ENCODE measurements at regions not wholly inside any gene's neighbourhood (a gene's known extent, or its start where the extent isn't known, plus 50 kb on each side); places are given as distances from the start of the nearest gene placed in this dataset.
"Not testable (repeated sequence)": the region's sequence is repeated elsewhere in the genome, so short reads cannot be mapped to it uniquely, and the experiment has no call there.

DNA sequence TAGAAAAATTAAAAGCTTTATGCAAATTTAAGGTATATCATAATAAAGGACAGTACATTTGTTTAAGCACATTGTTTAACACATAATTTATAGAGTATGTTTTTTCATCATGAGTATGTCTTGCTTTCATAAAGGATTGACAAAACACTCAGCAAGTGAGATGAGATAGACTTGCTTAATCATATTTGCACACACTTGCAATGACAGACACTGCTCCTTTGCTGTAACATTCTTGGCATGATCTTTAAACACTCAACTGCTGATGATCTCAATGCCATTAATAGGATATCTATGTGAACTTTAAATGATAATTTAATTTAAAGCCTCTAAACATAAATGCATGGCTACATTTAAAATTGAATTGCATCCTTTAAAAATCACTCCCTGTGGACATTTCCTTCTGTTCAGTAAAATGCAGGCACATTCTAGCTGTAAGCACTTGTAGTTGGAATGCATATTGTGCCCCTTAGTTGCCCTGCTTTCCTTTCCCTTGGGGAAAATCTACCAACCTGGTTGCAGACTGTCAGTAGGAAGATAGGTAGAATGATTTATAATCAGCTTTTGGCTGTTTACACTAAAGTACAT, 979.0 kb downstream of the TMTC2 start:
- DNase-seq = no peak

DNA sequence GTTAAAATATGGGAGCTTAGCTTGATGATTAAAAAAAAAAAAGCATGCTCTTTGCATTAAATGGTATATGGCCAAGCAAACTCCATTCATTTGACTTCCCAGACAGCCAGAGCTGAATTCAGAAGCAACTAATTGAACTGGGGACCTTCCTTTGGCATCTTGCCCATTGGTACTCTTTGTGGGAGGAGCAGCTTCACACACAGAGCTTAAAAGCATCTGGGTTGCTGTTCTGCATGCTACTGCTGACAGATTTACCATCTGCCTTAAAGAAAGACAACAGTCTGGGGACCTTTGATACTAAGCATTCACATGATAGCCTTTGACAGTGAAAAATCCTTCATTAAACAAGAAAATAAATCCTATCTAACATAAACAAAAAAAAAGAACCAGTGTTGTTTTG, 977.9 kb downstream of the TMTC2 start:
- DNase-seq = peak; percentile 1

DNA sequence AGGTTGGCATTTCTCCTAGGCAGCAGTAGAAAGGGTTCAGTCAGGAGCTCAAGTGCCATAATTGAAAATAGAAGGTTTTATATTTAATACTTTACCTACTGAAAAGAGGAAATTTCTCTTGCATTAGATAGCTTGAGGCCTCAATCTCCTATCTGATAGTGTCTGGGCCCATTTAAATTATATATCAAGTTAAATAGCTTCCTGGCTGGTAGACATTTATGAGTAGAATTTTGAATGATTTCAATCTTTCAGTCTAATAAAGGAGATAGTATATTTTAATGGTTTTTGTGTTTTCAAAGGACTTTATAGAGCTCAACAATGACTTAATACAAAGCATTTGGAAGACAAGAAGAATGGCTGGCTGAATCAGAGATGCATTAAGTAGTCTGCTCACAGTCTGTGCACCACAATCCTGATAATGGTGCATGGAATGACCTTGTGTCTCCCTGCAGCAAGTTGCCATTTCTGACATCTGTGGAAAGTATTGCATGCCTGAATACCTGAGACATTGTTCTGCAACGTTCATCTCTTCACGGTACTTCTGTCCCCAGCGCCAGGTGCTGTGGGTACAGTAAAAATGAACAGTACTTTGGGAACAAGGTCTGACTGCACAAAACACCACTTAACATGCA, 974.1 kb downstream of the TMTC2 start:
- DNase-seq = no peak

DNA sequence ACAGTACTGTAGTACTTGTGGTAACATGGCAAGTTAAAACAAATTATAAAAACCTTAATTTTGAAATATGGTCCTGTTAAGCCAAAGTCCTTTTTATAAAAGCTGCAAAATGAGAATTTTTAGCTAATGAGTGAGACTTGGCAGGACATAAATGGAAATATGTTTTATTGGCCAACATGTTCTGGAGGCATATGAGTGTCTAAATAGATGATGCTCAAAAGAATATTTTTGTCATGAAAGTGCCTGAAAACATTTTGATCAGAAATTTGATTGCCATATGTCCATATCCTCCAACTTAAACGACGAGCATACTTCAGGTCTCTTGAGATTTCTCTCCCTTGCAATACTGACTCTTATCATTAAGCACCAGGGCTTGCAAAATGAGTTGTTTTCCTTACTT, 972.6 kb downstream of the TMTC2 start:
- no peak for DNase-seq

DNA sequence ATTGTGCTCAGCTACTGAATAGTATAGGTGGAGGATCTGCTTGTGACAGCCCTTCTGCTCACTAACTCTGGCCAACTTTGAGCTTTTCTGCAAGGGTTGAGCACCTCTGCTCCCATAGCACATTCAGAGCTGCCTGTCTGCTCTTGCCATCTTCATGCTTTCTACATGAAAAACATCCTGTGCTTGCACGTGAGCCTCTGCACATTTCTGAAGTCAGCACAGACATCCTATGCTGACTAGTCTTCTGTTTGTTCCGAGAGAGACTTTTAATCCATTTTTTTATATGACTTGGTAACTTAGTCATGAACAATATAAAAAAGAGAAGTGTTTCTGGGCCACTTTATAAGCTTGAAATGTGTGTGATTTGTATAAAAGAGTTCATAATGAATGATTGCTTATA, 969.3 kb downstream of the TMTC2 start:
- DNase-seq = no peak

DNA sequence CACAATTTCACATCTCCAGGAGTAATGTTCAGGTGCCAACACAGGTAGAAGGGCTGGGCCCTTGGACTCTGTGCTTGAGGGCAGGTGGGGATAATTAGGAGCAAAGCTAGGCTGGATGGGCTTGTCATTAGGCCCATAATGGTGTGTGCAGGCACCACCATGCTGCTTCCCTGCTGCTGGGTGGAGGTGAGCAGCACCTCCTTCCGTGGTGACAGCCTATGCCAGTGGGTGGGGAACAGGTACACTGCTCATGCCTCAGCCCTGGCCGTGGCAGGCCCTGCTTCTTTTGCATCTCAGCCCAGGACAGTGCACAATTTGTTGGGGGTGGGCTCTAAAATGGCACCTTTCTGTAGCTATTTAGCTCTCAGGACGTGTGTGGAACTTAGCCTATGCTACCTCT, 955.5 kb downstream of the TMTC2 start:
- no peak for DNase-seq

DNA sequence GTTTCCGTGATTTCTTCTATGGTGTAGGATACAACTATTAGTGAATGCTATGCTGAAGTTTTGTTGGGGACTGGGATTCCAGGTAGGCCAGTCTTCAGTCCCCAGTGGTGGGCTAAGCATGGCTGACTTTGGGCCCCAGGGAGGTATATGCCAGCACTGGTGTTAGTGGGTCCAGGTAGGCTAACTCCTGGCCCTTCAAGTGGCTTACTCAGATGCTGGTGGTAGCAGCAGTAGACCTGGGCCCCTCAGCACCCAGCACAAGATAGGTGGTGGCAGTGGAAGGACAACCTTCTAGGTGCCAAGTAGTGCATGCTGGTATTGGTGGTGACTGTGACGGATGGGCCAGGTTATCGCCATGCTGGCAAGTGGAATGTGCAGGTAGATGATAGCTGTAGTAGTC, 955.1 kb downstream of the TMTC2 start:
- no peak for DNase-seq

- DNase-seq = peak; percentile 70
These were observed 948.1 kb downstream of the TMTC2 start for GRCh38 chr12:83634726-83635267.

GRCh38 chr12:83630526-83630925, 943.8 kb downstream of the TMTC2 start:
- DNase-seq = peak; percentile 5

DNA sequence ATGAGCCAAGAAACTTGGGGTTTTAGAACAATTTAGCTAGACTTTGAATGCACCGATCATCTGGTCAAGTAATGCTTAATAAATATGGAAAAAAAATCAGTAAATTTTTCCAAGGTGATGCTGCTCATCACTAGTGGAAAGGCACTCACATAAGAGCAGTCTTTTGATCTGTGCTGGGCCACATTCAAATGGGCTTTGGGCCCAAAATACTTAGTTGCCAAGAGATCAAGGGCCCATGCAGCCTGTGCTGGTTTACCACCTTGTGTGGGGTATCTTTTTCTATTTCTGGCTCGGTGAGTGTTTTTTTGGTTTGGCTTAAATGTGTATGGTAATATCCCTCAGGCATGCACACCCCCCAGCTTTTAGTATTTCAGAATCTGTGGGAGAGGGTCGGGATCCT, 943.2 kb downstream of the TMTC2 start:
- DNase-seq = no peak

DNA sequence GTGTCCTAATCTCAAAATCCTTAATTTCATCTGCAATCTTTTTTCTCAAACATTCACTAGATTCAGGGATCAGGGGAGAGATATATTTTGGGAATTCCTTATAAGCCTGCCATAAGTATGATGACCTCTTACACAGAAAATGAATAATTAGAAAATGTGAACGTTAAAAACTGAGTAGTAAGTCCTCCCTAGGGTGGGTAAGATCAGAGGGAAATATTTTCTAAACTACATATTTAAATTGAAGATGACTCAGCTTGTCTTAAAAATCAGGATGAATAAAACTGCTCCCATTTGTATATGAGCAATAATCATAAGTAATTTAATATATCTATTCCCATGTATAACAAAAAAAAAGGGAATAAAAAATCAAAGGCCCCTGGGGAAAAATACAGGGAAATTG, 935.5 kb downstream of the TMTC2 start:
- no peak for DNase-seq

DNA sequence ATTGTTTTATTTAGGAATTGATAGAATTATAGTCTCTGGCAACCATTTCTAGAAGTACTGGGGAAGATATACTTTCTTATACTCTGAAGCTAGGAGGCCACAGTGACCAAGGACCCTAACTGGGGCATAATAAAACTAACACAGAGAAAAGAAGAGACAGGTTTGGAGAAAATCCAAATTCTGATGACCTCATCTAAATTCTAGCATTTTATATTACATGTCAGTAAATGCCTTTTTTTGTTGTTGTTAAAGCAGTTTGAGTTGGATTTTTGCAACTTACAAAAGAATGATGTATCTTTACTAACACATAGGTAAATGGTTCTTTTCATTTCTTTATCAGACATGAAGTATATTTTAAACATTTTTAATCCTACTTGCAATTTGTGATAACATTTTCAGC, 933.3 kb downstream of the TMTC2 start:
- no peak for DNase-seq

DNA sequence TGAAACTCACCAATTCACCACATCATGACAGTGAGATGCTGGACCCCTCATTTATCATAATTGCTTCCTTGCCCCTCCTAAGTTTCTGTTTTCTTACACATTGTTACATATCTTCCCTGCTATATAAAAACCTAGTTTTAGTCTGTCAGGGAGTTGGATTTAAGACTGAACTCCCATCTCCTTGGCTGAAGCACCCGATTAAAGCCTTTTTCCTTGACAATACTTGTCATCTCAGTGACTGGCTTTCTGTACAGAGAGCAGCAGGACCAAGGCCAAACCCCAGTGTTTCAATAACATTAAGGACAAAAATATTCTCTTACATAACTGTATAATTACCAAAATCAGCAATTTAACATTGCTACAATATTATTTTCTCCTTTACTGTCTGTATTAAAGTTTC, 928.4 kb downstream of the TMTC2 start:
- DNase-seq = no peak

DNA sequence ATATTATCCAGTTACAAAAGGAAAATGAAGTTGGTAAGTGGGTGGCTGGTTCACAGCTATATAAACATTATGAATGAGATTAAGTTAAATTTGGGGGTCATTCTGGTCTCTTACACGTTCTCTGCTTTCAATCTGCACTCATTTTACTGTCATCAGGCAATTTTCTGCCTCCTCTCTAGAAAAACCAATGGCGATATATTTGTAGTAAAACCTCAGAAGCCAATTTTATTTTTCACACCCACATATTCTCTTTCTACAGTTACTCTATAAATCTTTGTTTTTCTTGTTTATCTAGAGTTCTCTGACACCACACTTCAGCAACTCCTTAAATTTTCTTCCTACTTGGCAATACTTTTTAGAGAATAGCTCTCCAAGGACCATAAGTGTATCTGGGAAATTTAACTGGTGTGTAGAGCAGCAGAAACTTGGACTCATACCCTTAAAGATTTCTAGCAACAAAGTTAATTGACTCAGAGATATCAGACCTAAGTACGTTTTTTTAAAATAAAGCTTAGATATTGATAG, 926.9 kb downstream of the TMTC2 start:
- DNase-seq = no peak

DNA sequence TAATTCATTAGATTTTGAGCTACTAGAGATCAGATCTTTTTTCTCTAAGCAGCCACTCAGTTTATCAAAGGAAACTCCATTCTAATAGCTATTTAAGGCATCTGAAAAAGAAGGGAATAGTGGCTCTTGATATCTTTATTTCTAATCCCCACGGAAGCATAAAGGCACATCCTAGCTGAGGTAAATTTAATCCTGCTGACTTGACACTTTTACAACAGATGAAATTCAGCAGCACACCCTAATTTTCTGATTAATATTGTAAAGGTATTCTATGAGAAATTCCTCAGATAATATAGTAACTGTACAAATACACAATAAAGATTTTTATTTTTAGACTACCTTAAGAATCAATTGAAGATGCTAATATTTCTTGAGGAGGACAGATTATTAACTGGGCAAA, 916.4 kb downstream of the TMTC2 start:
- DNase-seq = no peak

DNA sequence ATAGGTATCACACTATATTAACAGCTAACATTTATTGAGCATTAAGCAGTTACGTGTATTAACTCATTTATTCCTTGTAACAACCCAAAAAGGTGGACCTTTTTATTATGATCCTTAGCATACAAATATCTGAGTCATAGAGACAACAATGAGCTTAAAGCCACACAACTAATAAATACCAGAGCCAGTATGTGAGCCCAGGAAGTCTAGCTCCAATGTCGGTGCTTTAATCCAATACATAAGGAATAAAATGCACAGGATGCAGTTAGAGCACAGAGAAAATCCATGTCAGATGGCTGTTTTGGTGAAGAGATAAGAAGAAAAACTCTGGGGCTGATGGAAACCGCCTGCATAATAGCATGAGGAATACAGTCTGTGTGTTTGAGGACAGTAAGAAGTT, 888.6 kb downstream of the TMTC2 start:
- no peak for DNase-seq

DNA sequence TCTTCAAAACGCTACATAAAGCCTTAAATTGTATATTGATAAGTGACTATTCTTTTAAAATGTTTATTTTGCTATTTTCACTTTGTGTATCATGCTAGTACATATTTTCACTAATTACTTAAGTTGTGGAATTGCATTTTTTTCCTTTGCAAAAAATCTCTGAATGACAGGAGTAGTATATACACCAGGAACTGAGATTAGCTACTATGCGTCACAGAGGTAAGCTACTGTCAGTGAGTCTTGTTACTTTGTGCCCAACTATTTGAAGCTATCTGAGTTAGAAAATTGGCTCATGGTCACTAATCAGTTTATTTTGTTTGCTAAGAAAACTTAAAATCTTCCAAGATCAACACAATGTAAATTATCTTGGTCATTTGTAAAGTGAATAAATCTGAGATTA, 887.4 kb downstream of the TMTC2 start:
- DNase-seq = no peak

DNA sequence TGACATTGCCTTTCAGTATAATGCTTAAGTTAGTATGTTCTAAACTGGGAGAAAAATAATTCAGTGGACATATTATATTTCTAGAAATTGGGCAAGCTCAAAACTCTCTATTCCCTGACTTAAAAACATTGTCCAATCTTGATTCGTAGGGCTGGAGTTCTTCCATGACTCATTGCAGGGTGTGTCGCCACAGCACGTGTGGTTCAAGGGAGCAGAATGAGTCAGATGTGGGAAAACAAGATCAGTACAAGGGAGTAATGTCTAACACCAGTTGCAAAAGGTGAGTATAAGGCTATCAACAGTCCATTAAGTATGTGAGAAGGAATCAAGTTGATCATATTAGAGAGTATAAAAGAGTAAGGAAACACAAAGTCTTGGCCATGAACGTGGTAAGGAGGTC, 887.0 kb downstream of the TMTC2 start:
- DNase-seq = peak; percentile 63

- DNase-seq = no peak
These were observed 872.9 kb downstream of the TMTC2 start for GRCh38 chr12:83559650-83560049.

DNA sequence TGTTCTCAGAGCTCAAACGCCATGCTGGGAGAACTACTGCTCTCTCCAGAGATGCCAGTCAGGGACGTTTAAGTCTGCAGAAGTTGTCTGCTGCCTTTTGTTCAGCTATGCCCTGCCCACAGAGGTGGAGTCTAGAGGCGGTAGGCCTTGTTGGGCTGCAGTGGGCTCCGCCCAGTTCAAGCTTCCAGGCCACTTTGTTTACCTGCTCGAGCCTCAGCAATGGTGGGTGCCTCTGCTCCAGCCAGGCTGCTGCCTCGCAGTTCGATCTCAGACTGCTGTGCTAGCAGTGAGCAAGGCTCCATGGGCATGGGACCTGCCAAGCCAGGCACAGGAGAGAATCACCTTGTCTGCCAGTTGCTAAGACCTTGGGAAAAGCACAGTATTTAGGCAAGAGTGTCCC, 869.3 kb downstream of the TMTC2 start:
- DNase-seq = not testable (repeated sequence)

DNA sequence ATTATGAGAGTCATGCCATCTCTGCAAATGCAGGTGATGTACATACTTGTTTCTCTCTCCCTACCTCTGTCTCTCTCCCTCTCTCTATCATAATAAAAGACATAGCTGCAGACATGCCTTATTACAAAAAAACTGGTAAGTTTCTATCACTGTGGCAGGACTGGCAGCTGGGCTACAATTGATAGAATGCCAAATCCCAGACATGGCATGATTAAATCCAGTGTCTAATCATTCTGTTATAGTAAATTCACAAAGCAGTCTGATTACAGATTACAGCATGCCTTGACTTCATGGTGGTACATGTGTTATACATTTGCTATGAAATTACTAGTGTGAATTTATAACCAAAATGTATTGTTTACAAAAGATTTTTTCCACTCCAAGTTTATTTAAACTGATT, 854.7 kb downstream of the TMTC2 start:
- DNase-seq = no peak

GRCh38 chr12:83538361-83538965, 851.8 kb downstream of the TMTC2 start:
- DNase-seq = no peak

- DNase-seq = no peak
These were observed 850.8 kb downstream of the TMTC2 start for GRCh38 chr12:83537428-83538053.

DNA sequence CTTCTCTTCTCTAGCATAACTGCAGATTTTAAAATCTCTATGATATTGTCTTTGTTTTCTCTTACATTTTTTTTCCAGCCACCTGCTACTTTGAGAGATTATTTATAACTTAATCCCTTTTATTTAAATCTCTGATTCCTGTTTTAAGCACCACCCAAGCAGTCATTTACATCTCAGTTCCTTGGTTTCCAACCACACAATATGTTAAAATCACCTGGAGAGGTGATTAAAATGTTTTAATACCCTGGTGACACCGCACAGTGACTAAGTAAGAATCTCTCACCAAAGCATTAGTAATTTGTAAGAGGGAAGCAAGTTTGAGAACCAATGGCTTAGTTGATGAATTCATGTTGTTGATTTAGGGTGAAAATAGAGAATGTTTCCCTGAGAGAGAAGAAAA, 849.8 kb downstream of the TMTC2 start:
- no peak for DNase-seq
